B cell (primary cell): ENCODE measurements at regions not wholly inside any gene's neighbourhood (a gene's known extent, or its start where the extent isn't known, plus 50 kb on each side); places are given as distances from the start of the nearest gene placed in this dataset.

Experiments used
- EZH2 ChIP-seq: IDR thresholded peaks from 2 replicates; pipeline ENCODE4 v1.6.1; 2012; ENCODE audit warnings: borderline replicate concordance, low read depth, mild to moderate bottlenecking, moderate library complexity, low read length; ENCODE audit not compliant: insufficient read depth, poor library complexity, severe bottlenecking
- TF ChIP-seq, protein P1 (sequence below): fragments of 200-600 bp; IDR thresholded peaks from one replicate; pipeline ENCODE4 v1.8.0; 2022; ENCODE audit warnings: antibody characterized with exemption, mild to moderate bottlenecking

DNA sequence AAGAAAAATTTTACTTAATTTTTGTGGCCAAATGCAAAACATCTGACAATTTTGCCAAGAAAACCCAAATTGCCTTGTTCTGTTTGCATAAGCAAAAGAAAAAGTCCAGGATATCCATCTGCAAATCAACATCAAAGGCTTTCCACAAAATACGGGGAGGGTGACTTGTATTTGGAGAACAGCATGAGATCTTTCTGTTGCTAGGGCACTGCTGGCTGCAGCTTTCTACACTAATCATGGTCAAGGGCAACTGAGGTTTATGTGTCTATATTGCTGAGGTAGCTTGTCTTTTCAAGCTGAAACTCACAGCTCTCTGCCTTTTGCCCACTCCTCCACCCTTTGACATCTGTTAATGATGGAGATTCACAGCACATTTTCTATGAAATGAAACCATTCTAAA lies 389.1 kb downstream of the NKX6-1 start:
- TF ChIP-seq, protein P1, sequence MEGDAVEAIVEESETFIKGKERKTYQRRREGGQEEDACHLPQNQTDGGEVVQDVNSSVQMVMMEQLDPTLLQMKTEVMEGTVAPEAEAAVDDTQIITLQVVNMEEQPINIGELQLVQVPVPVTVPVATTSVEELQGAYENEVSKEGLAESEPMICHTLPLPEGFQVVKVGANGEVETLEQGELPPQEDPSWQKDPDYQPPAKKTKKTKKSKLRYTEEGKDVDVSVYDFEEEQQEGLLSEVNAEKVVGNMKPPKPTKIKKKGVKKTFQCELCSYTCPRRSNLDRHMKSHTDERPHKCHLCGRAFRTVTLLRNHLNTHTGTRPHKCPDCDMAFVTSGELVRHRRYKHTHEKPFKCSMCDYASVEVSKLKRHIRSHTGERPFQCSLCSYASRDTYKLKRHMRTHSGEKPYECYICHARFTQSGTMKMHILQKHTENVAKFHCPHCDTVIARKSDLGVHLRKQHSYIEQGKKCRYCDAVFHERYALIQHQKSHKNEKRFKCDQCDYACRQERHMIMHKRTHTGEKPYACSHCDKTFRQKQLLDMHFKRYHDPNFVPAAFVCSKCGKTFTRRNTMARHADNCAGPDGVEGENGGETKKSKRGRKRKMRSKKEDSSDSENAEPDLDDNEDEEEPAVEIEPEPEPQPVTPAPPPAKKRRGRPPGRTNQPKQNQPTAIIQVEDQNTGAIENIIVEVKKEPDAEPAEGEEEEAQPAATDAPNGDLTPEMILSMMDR, result no peak
- no peak for TF ChIP-seq EZH2
